ENCODE measurements at regions not wholly inside any gene's neighbourhood (a gene's known extent, or its start where the extent isn't known, plus 50 kb on each side); places are given as distances from the start of the nearest gene placed in this dataset.

- DNase-seq = no peak
These were observed 58.4 kb downstream of the HMHB1 start for GRCh38 chr5:143870362-143870761.

DNA sequence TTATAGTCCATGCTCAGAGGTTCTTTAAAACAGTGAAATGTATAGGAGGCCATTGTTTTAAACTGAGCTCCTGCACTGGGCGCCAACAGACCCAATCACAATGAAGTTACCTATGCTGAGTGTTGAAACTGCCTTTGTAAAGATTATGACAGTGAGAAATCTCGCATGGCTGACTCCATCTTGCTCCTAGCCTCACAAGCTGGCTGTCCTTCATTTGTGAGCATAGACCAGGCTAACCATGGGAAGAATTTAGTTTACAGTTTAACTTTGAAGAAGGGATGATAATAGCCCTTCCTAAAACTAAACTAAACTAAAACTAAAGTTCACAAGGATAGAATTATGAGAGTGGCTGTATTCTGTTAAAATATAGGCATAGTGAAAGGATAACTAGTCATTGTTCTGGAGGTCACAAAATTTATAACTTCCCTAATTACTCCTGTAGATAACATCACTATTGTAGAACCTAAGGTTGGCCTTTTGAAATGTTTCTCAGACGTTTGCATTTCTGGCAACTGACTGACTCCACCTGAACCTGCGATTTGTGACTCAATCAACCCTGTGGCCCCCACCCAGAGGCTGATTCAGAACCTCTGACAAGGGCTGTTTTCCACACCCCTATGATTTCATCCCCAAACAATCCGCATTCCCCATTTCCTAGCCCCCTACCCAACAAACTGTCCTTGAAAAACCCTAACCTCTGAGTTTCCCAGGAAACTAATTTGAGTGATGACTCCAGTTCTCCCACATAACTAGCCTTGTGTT is 59.1 kb downstream of the HMHB1 start:
- no peak for DNase-seq

- DNase-seq = no peak
These were observed 59.7 kb downstream of the HMHB1 start for GRCh38 chr5:143871672-143872071.

DNA sequence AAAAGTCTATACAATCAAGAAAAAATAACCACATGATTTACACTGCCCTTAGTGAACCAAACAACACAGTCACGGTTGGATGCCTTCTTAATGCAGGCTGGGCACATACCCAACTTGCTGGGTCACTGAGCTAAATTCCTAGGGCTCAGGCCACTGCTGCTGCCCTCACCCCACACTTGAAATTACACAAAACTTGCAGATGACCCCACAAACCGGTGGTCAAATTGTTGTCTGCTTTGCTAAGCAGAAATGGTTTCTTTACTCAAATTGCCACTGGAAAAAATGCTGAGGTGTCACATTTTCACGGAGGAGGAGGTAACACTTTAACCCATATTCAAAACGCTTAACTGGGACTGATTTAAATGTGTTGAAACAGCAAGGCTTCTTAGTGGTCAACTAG is 62.4 kb downstream of the HMHB1 start:
- no peak for DNase-seq

- DNase-seq = no peak
These were observed 65.2 kb downstream of the HMHB1 start for GRCh38 chr5:143877196-143877595.

DNA sequence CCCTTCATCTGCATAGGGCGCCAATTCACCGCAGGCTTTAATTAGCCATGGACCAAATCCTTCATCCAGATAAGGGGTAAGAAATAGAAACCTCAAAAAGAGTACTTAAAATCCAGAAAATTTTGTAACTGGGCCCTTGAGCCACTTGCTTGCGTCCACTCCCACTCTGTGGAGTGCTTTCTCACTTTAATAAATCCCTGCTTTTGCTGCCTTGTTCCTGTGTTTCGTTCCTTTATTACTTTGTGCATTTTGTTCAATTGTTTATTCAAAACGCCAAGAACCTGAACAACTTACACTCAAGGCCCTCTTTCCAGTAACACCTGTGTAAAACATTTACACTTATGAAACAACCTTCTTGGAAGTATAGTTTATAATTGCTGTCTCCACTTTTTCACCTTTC is 66.5 kb downstream of the HMHB1 start:
- no peak for DNase-seq

- no peak for DNase-seq
These were observed 67.7 kb downstream of the HMHB1 start for GRCh38 chr5:143879646-143880045.

DNA sequence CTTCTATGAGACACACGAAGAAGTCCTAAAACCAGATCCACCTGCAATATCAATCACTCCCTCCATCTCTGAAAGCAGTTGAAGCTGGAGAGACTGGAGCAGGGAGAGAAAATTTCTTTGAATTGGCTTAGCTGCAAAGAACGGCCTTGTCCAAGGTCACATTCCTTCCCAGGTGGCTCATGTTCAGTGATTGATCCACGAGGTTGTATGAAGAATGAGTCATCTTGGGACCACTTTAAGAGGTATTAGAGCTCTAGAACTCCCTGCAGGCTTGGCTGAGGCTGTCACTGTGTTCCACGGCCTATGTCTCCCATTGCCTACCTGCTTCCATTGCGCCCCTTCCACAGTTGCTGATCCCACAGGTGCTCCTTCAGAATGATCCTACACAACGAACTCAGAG is 68.2 kb downstream of the HMHB1 start:
- no peak for DNase-seq

DNA sequence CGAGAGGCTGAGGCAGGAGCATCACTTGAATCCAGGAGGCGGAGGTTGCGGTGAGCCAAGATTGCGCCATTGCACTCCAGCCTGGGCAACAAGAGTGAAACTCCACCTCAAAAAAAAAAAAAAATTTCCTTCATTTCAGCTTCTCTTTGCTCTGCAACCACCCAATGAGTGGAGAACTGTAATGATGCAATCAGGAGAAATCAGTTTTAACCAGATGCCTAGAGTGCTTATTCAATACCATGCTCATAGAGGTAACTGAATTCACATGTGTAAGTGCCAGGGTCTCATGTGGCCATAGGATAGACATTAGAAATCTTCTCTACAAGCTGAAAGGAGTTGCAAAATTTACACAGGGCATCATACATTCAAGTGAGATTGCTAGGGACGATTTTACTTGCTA is 70.6 kb downstream of the HMHB1 start:
- DNase-seq = no peak

DNA sequence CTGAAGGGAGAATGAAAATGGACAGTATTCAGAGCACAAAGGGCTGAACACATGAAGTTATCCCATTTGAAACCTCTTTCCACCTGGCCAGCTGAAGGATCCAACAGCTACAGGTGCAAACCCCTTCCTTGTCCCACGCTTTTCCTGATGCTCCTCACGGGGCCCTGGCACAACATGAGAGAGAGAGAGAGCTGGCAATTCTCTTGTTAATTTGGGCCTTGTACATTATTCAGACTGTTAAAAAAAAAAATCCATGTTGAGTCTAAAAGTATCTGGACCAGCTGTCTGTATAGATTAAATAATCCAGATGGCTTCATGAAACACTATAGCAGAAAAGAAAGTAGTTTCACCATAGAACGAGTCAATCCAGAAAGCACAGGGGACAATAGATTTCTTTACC is 74.1 kb downstream of the HMHB1 start:
- DNase-seq = no peak

DNA sequence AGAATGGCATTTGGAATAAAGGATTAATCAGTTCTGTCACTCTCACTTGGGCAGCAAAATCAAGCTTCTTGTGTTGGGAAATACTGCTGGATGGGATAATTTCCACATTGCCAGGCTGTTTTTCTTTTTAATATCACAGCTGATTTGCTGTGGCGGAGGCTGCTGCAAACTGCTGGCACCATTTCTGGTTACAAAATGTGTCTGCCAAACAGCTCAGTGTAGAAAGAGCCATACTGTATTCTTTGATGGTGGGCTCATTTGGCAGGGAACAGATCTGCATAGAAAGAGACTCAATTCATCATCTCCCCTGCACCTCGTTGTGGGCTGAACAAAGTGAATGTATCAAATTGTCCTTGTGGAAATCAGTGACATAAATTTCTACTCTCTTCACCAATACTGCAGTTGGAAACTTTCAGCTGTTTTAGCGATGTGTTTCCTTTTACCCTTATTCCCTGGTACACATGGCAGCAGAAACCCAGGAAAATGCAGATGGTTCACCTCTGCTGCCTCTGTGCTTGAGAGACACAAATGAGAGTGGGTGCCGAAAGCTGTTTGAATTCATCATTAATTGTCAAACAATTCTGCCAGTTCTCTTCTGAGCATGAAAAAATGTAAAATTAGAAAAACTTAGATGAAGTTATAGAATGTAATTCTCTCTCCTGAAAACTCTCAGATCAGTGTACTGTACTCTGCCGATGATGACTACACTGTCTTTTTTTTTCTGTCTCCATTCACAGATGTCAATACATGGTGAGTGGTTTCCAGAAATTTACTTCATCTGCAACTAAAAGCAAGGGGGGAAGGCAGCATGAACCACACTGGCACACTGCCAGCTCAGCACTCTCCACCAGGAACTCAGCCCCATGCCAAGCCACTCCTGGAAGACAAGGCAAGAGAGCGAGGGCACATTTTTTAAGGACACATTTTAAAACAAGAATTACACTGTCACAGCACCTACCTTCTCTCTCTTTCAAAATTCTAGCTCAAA is 75.0 kb downstream of the HMHB1 start:
- DNase-seq = no peak

DNA sequence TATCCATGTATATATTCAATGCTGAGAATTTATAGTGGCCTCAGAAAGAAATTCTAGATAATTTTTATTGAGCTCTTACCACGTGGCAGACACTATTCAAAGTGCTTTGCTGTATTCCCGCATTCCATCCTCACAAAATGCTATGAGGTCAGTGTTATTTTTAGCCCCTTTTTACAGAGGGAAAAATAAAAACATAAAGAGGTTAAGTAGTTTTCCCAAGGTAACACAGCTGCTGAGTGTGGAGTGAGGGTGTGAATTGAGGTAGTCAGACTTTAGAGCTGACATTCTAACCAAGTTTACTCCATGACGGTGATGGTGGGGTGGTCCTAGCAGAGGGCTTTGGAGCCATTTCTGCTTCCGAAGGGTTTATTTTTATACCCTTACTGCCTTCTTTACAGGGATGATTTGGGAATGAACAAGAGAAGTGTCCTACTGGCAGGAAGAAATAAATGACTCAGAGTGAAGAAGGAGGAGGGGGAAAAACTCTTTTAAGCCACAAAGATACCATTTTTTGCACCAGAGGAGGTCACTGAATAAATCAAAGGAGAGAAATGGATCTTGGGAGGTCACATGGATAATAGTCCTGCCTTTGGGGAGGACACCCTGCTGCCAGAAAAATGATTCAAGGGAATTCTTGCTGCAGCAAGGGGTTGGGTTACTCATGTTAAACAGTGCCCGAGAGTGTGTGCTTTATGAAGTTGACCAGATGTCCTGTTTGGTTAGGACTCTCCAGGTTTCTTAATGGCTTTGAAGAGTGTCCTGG is 76.1 kb downstream of the HMHB1 start:
- DNase-seq = no peak

GRCh38 chr5:143888912-143889311 is 77.0 kb downstream of the HMHB1 start:
- no peak for DNase-seq

- no peak for DNase-seq
These were observed 78.0 kb downstream of the HMHB1 start for GRCh38 chr5:143889986-143890385.

- peak; percentile 45 for DNase-seq
These were observed 78.5 kb downstream of the HMHB1 start for GRCh38 chr5:143890487-143890886.

- DNase-seq = no peak
These were observed 80.3 kb downstream of the HMHB1 start for GRCh38 chr5:143892271-143892670.

DNA sequence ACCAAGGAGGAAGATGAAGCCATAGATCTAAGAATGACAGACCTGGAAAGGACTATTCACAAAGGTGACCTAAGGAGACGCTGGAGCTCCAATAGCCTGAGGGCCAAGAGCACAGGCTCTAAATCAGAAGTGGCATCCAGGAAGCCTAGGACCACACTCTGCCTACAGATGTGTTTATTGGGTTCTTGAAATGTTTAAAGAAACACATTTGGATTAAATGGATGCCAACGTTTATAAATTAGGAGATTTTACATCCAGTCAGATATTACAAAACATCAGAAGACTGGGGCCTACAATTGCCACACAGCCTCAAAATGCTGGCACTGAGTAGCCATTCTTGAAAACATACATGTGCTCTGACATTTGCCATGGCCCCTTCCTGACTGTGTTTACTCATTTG is 80.9 kb downstream of the HMHB1 start:
- no peak for DNase-seq

- DNase-seq = no peak
These were observed 81.7 kb downstream of the HMHB1 start for GRCh38 chr5:143893638-143894037.

- DNase-seq = no peak
These were observed 84.6 kb downstream of the HMHB1 start for GRCh38 chr5:143896516-143896915.

- no peak for DNase-seq
These were observed 85.0 kb downstream of the HMHB1 start for GRCh38 chr5:143896966-143897365.

DNA sequence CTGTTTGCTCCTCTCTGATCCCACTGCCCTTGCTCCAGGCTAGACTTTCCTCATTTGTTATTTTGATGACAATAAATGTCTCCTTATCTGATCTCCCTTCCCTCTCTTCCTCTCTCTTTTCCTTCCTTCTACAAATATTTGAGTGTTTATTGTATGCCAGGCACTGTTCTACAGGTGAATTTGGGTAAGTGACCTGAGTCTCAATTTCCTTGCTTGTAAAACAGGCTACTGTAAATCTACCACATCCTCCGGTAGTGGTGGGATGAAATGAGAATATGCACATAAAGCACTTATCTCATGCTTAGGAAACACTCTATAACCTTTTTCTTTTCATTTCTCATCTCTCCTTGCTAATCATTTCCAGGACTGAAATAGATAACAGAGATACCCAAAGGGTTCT is 86.4 kb downstream of the HMHB1 start:
- DNase-seq = no peak

DNA sequence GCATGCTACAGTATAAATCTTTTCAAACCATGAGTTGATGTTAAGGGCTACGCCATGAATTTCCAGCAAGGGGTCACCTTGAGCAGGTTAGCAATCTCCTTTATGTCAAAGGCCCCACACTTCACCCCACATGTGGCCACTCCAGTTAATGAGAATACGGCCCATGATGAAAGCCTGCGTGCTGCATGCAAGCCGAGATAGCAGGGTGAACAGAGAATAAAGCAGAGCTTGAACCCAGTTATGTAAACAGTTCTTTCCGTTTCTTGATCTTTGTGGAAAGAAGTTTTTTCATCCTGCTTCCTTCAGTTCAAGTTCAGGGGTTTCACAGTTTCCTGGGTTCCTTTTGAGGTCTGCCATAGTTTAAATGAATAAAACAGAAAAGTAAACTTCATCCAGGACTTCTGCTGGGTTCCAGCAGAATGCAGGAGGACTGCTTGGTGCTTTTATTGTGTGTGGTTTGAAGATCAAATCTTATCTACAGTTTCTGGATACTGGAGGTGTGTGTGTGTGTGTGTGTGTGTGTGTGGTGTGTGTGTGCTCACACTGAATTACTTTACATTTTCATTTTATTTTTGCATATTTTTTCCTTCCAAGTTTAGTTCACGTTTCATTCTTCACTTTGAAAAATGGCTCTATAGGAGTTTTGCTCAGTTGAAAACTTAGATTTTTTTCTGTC is 87.1 kb downstream of the HMHB1 start:
- no peak for DNase-seq

DNA sequence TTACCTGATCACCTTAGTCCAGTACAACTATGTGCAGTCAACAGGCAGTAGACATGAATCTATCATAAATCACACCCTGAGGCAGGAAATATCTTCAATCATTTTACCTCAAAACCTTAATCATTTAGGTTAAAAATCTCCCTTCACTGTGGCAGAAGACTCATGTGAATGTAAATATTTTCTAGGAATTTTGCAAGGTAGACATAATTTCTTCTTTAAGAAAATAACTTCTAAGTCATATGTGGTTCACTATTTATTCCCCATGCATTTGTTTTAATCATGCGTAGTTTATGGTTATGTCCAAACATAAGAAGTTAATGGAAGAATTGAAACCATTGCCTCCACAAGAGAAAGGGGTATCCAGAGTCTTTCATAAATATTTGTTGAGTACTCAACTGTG is 97.0 kb downstream of the HMHB1 start:
- DNase-seq = no peak
